Fibroblast of mammary gland (primary cell): ENCODE measurements at regions not wholly inside any gene's neighbourhood (a gene's known extent, or its start where the extent isn't known, plus 50 kb on each side); places are given as distances from the start of the nearest gene placed in this dataset.

ENCODE experiments used
- DNase-seq: peaks from one replicate; pipeline ENCODE4 v3.0.0-alpha.2; 2010; ENCODE audit warnings: low read depth
- H3K4me3 ChIP-seq: 2 replicates; pipeline ENCODE4 v1.5.1; 2011; ENCODE audit warnings: low read depth, mild to moderate bottlenecking, low read length, moderate library complexity; ENCODE audit not compliant: control insufficient read depth
- CTCF ChIP-seq: conservative IDR thresholded peaks from 2 replicates; pipeline ENCODE4 v1.5.1; 2011; ENCODE audit warnings: low read depth, low read length, inconsistent platforms; ENCODE audit not compliant: control insufficient read depth, insufficient read depth

- H3K4me3 ChIP-seq: no peak overlapping the region
- no peak for TF ChIP-seq CTCF
- no peak for DNase-seq
Observed at GRCh38 chr9:90129446-90129845, 513.2 kb downstream of the DIRAS2 start.

GRCh38 chr9:90131568-90131967 lies 511.1 kb downstream of the DIRAS2 start:
- DNase-seq: no peak
- no peak for TF ChIP-seq CTCF
- no peak overlapping the region for H3K4me3 ChIP-seq

DNA sequence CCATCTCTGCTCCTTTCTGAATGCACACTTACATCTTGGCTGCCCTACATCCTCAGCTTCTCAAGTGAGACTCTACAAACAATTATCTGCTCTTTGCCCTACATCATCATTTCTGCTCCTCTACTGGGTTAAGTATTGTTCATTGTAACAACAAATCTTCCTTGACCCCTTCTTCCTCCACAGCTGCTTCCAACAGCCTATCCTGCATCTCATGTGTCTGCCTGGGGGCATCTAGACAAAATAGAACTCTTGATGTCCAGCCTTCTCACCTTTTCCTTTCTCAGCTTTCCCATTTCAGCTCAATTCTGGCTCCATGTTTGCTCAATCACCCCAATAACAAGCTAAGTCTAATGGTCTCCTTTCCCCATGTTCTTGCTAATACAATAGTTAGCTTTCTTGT lies 509.8 kb downstream of the DIRAS2 start:
- H3K4me3 ChIP-seq: no peak overlapping the region
- no peak for DNase-seq
- no peak for TF ChIP-seq CTCF

GRCh38 chr9:90137801-90138200 lies 504.8 kb downstream of the DIRAS2 start:
- H3K4me3 ChIP-seq: no peak overlapping the region
- no peak for DNase-seq
- no peak for TF ChIP-seq CTCF

DNA sequence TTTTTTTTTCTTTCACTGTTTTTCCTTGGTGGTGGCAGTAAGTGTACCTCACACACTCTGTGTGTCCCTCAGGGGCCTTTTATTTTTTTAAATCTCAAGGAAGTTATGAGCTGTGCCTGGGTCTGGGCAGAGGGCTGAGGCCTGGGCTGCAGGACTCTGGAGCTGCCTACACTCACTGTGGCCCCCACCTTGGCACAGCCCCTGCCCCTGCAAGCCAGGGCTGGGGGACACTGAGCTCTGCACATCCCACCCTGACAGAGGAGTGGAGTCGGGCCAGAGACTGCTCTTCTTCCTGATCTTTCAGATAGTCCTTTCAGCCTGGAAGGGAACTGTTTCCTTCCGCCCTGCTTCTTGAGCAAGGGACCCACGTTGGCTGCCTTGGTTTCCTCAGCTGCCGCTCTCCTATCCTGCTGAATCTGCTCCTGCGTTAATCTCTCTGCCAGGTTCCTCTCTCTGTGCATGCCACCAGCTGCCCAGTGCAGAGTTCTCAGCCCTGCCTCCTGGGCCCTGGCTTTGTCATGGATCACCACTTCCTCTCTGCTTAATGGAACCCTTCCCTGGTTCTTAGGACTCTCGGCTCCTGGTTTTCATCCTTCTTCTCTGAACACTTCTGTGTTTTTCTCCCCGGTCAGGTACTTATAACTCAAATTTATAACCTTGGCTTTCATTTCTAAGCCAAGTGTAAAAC lies 502.3 kb downstream of the DIRAS2 start:
- DNase-seq: no peak
- no peak for TF ChIP-seq CTCF
- H3K4me3 ChIP-seq: no peak overlapping the region

DNA sequence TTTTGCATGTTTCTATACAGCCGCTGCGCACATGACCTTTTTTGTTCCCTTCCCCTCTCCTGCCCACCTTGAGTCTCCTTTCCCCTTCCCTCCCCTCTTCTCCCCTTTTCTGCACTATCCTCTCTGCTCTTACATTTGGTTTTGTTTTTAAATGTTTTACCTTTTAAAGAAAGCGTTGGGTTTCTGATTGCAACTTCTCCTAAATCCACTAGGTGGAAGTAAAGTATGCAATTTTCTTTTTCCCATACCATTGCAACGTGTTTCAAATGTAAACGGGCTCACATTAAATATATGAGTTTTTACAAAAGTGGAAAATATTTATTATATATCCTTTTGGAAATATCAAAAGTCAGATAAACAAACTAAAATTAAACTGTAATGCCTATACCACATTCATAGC lies 500.9 kb downstream of the DIRAS2 start:
- TF ChIP-seq CTCF: peak; percentile 61
- no peak overlapping the region for H3K4me3 ChIP-seq
- DNase-seq: peak; percentile 29

GRCh38 chr9:90142580-90142979 lies 500.0 kb downstream of the DIRAS2 start:
- H3K4me3 ChIP-seq: no peak overlapping the region
- peak; percentile 50 for DNase-seq
- peak; percentile 45 for TF ChIP-seq CTCF
